Tibial nerve (tissue), 4 donors: ENCODE measurements at regions not wholly inside any gene's neighbourhood (a gene's known extent, or its start where the extent isn't known, plus 50 kb on each side); places are given as distances from the start of the nearest gene placed in this dataset.

ENCODE experiments used
- DNase-seq, 2 donors: peaks; one replicate each; pipeline ENCODE4 v3.0.0-alpha.2; 2019; ENCODE audit warnings: low spot score in 2 of 2
- H3K27ac ChIP-seq, 4 donors: fragments of 200-600 bp; sonication (generic) in 3 of 4; one replicate each; pipeline ENCODE4 v1.5.1; 2017 to 2019; ENCODE audit warnings: mild to moderate bottlenecking in 1 of 4
- H3K27me3 ChIP-seq, 2 donors: fragments of 200-600 bp; sonication (generic) in 1 of 2; one replicate each; pipeline versions ENCODE4 v1.5.1 to v1.6.0; 2017 to 2019
- H3K36me3 ChIP-seq, 3 donors: fragments of 200-600 bp; sonication (generic); one replicate each; pipeline ENCODE4 v1.5.1; 2018 to 2019
- H3K4me1 ChIP-seq, 4 donors: fragments of 200-600 bp; sonication (generic) in 3 of 4; one replicate each; pipeline ENCODE4 v1.5.1; 2017 to 2019
- H3K4me3 ChIP-seq, 4 donors: fragments of 200-600 bp; sonication (generic) in 3 of 4; one replicate each; pipeline ENCODE4 v1.5.1; 2017 to 2019; ENCODE audit warnings: mild to moderate bottlenecking in 1 of 4, moderate library complexity in 1 of 4
- H3K9me3 ChIP-seq, 4 donors: fragments of 200-600 bp; sonication (generic) in 3 of 4; one replicate each; pipeline ENCODE4 v1.5.1; 2017 to 2019
- EP300 ChIP-seq, 2 donors: sonication (generic); formaldehyde crosslinking; IDR thresholded peaks; one replicate each; pipeline ENCODE4 v1.6.1; 2017; ENCODE audit warnings: antibody characterized with exemption in 2 of 2, mild to moderate bottlenecking in 1 of 2
- POLR2A ChIP-seq, 2 donors: fragments of 450-650 bp; IDR thresholded peaks; one replicate each; pipeline ENCODE4 v1.6.1; 2017; ENCODE audit warnings: antibody characterized with exemption in 2 of 2, mild to moderate bottlenecking in 2 of 2, moderate library complexity in 2 of 2
- WGBS, 2 donors: methylation state at CpG; one replicate each; pipeline ENCODE4 v1.1.5; 2018; 5-methylcytosine and 5-hydroxymethylcytosine counted together
- TF ChIP-seq, protein P1 (sequence below), 5 experiments: fragments of 200-600 bp in 3 of 5; fragments of 450-650 bp in 2 of 5; sonication (generic) in 3 of 5; IDR thresholded peaks; one replicate each; pipeline ENCODE4 v1.5.1; 2016 to 2019; ENCODE audit warnings: antibody characterized with exemption in 5 of 5, mild to moderate bottlenecking in 3 of 5, moderate library complexity in 2 of 5

DNA sequence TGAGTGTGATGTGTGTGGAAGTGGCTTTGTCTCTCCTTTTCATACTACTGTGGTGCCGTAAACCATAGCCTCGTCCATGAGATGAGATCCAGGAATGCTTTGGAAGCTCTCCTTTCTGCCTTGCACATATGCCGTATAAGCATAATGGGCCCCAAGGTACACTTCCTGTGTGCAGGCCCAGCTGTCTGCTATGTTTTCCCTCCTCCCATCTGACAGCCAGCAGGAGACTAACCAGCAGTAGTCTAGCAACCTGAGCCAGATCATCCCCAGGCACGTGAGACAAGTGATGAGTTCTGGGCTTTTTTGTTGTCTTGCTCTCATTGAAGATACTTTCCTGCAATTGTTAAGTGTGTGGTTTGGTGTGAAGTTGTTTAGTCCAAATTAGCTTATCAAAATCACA is 555.5 kb upstream of the LRRTM4 start:
- DNase-seq = no peak
- 57 to 62% methylated on average over 4 of the region's 4 CpGs for WGBS, 2 donors
- H3K27me3 ChIP-seq = no peaks in the 10 kb centered on the region
- H3K27ac ChIP-seq = no peak overlapping the region
- no peaks in the 10 kb centered on the region for H3K4me1 ChIP-seq
- H3K4me3 ChIP-seq = no peak overlapping the region
- no peaks in the 10 kb centered on the region for H3K9me3 ChIP-seq
- H3K36me3 ChIP-seq = no peaks in the 10 kb centered on the region
- TF ChIP-seq EP300 (IDR thresholded peaks at IDR 0.05) (no peak), POLR2A (IDR thresholded peaks at IDR 0.05) (no peak)
- TF ChIP-seq, protein P1, sequence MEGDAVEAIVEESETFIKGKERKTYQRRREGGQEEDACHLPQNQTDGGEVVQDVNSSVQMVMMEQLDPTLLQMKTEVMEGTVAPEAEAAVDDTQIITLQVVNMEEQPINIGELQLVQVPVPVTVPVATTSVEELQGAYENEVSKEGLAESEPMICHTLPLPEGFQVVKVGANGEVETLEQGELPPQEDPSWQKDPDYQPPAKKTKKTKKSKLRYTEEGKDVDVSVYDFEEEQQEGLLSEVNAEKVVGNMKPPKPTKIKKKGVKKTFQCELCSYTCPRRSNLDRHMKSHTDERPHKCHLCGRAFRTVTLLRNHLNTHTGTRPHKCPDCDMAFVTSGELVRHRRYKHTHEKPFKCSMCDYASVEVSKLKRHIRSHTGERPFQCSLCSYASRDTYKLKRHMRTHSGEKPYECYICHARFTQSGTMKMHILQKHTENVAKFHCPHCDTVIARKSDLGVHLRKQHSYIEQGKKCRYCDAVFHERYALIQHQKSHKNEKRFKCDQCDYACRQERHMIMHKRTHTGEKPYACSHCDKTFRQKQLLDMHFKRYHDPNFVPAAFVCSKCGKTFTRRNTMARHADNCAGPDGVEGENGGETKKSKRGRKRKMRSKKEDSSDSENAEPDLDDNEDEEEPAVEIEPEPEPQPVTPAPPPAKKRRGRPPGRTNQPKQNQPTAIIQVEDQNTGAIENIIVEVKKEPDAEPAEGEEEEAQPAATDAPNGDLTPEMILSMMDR (IDR thresholded peaks at IDR 0.05) = no peak

DNA sequence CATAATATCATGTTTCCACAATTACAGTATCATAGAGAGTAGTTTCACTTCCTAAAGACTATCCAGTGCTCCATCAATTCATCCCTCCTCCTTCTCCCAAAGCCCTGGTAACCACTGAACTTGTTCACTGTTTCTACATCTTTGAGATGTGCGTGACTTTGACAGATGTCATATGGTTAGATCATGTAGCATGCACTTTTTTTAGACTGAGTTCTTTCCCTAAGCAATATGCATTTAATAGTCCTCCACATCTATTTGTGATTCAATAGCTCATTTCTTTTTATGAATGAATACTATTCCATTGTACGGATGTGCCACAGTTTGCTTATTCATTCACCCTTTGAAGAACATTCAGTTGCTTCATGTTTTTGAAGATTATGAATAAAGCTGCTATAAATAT is 560.4 kb upstream of the LRRTM4 start:
- H3K4me3 ChIP-seq = no peak overlapping the region
- 66 to 69% methylated on average over 2 of the region's 2 CpGs for WGBS, 2 donors
- H3K27me3 ChIP-seq = no peaks in the 10 kb centered on the region
- no peak overlapping the region for H3K27ac ChIP-seq
- no peaks in the 10 kb centered on the region for H3K9me3 ChIP-seq
- H3K4me1 ChIP-seq = no peaks in the 10 kb centered on the region
- no peak for DNase-seq
- no peaks in the 10 kb centered on the region for H3K36me3 ChIP-seq
- TF ChIP-seq, protein P1 (IDR thresholded peaks at IDR 0.05) = no peak
- no peak for TF ChIP-seq EP300 (IDR thresholded peaks at IDR 0.05)

DNA sequence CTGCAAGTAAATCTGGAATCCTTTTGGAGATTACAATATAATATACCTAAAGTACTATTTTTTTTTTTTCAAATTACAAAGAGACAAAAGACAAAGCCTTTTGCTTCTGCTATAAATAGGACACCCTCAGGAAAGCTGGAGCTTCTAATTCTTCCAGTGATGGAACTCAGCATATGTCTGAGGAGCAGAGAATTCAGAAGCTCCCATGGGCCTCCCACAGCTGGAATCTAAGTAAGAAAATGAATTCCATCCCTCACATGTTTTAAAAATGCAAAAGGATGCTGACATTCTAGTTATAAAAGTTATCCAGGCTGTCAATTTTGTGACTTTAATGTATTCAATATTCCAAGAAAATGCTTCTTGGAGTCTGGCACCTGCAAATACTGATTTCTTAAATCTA is 571.3 kb upstream of the LRRTM4 start:
- DNase-seq = no peak
- Histone ChIP-seq H3K27me3 (no peaks in the 10 kb centered on the region), H3K36me3 (no peaks in the 10 kb centered on the region), H3K27ac (no peak overlapping the region), H3K4me1 (no peaks in the 10 kb centered on the region), H3K4me3 (no peak overlapping the region), H3K9me3 (no peaks in the 10 kb centered on the region)
- TF ChIP-seq, protein P1 (IDR thresholded peaks at IDR 0.05) = no peak
- TF ChIP-seq POLR2A (IDR thresholded peaks at IDR 0.05) (no peak), EP300 (IDR thresholded peaks at IDR 0.05) (no peak)

DNA sequence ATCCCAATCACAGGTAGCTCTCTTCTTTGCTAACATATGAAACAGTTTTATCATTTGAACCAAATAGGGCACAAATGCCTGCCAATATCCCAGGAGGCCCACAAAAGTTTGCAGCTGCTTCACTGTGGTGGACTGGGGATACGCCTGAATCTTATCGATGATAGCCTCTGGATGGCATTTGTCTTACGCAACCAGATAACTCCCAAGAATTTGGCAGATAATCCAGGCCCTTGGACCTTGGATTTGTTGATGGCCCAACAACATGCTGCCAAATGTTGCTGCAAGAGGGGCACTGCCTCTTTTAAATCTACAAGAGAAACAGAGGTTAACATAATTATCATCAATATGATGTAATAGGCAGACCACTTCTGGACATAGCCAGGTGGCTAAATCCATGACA is 587.1 kb upstream of the LRRTM4 start:
- DNase-seq = no peak
- H3K27me3 ChIP-seq = no peaks in the 10 kb centered on the region
- no peak overlapping the region for H3K4me3 ChIP-seq
- H3K36me3 ChIP-seq = no peaks in the 10 kb centered on the region
- 64 to 92% methylated on average over 3 of the region's 3 CpGs for WGBS, 2 donors
- H3K9me3 ChIP-seq = peaks cover 0 to 8% (median 0%) of the 10 kb centered on the region in 4 donors
- TF ChIP-seq POLR2A (IDR thresholded peaks at IDR 0.05) (no peak), EP300 (IDR thresholded peaks at IDR 0.05) (no peak)
- TF ChIP-seq, protein P1 (IDR thresholded peaks at IDR 0.05) = no peak
- H3K4me1 ChIP-seq = no peaks in the 10 kb centered on the region
- no peak overlapping the region for H3K27ac ChIP-seq

DNA sequence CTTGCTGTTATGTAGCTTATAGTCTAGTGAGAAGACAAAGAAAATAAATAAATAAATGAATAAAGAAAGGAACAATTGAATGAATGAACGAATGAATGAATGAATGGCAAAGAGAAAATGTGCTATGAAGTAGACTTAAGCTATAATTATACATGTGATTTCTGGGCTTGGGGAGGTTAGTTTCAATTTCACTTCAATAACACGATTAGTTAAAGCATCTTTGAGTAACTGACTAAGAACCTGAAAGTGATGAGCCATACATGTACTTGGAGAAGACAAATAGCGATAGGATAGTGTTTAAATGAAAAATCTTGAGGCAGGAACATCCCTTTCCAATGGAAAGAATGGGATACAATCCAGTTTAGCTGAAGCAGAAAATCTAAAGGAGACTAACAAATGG is 593.1 kb upstream of the LRRTM4 start:
- no peak overlapping the region for H3K27ac ChIP-seq
- no peak for DNase-seq
- WGBS, 2 donors = 86 to 87% methylated on average over 3 of the region's 3 CpGs
- H3K36me3 ChIP-seq = no peaks in the 10 kb centered on the region
- no peaks in the 10 kb centered on the region for H3K27me3 ChIP-seq
- H3K4me1 ChIP-seq = no peaks in the 10 kb centered on the region
- TF ChIP-seq, protein P1 (IDR thresholded peaks at IDR 0.05) = no peak
- no peak for TF ChIP-seq EP300 (IDR thresholded peaks at IDR 0.05)
- no peak for TF ChIP-seq POLR2A (IDR thresholded peaks at IDR 0.05)
- no peaks in the 10 kb centered on the region for H3K9me3 ChIP-seq
- no peak overlapping the region for H3K4me3 ChIP-seq
